Left ventricle myocardium superior (tissue), 1 donor: ENCODE measurements at regions not wholly inside any gene's neighbourhood (a gene's known extent, or its start where the extent isn't known, plus 50 kb on each side); places are given as distances from the start of the nearest gene placed in this dataset.

Experiments
- ATAC-seq: fragments of 200-7000 bp; cut with Tn5 transposase; one replicate; pipeline ENCODE4 v1.9.1; 2020; ENCODE audit warnings: mild to moderate bottlenecking, moderate library complexity
- DNase-seq: peaks from one replicate; pipeline ENCODE4 v3.0.0-alpha.2; 2020
- intact Hi-C: fragments of 100-400 bp; cut with micrococcal nuclease; formaldehyde crosslinking; loops from one replicate; pipeline ENCODE4 v1.11.0; 2022
- donor health status: DM: no; HTN: yes; CAD: no; lungs with severe emphysema.

DNA sequence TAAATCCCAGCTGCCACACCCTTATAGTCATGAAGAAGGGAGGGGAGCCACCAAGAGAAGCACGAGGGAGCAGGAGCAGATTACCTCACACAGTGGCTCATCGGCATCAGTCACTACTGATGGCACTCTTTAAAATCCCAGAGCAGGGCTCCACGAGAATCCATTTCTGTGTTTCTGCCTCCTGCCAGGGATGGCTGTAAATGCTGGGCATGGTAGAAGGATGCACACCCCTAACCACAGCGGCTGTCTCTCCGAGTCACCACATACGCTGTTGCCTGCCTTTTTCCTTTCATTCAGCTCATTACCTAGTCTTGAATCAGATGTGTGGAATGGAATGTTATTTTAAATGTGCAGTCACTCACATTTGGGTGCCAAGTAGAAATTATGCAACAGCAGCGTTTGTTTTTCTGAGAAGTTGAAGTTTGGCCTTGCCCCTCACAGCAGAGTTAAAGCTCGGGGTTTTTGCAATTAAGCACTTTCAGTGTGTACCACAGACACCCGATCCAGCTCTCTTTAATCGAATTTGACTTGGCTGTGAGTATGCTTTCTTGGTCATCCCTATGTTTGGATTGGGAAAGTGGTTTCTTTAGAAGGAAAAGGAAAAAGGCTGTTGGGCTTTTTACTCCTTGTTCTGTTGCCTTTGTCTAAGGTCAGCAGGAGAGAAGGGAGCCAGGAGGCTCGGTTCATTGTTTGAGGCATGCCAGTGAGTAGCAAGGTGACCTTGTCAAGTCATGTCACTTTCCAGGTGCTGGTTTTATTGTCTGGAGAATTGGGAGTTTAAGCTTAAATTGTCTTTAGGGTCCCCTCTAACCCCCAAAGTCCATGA lies 284.2 kb upstream of the TPM1 start:
- intact Hi-C loops = no loop called here
- DNase-seq (no peak), ATAC-seq (peak; percentile 80)

GRCh38 chr15:62758952-62759349 lies 283.6 kb upstream of the TPM1 start:
- intact Hi-C loops = no loop called here
- ATAC-seq (peak; percentile 10), DNase-seq (no peak)

DNA sequence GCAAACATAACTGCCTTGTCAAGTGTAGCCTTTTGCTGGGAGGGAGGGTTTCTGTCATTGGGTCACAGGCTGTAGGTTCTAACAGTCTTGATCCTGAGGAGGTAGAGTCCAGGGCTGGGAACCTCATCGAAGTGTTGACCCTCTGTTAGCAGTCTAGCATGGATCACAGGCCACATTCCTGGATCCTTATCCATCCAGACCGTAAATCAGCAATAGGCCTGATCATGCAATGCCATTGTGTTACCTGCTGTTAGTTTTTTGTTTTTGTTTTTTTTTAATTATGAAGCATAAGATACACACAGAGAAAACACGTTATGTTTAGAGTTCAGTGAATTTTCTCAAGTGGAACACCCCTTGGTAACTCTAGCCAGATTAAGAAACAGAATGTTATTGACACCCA lies 282.0 kb upstream of the TPM1 start:
- ATAC-seq (no peak), DNase-seq (no peak)
- intact Hi-C loops = no loop called here

GRCh38 chr15:62765916-62766315 lies 276.6 kb upstream of the TPM1 start:
- ATAC-seq (no peak), DNase-seq (no peak)
- intact Hi-C loops = no loop called here

DNA sequence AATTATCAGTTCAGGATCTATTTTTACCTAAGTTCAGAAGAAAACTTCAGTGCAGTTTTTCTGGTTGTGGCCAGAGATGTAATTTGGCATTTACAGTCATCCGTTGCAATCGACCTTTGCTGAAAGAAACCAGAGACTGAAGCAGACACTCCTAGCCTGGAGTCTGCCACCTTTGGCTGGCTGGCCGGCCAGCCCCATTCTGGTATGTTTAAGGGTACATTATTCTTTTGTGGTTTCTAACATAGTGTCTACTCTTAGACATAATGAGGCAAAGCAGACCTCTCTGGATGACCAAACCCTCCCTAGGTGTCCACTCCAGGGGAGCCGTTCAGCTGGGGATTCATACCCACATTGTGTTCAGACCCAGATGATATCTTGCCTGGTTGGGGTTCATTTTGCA lies 275.9 kb upstream of the TPM1 start:
- DNase-seq (no peak), ATAC-seq (peak; percentile 23)
- intact Hi-C loops = no loop called here

DNA sequence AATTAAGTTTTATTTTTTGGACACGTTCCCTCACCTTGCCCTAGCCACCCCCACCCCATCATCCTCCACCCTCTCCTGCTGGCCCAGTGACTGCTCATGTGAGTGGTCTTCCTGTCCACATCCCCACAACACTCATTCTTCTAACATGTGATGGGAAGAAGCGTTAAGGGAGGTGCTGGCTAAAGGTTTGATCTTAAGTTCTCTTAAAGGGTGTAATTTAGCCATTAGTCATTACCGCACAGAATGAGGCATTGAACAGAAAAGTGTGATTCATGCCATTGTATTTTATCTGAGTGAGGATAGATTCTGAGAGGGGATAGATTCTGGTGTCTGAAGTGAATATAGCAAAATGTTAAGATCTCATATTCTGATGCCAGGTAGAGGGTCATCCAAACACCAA lies 272.9 kb upstream of the TPM1 start:
- no peak for ATAC-seq
- no peak for DNase-seq
- intact Hi-C loops = no loop called here

DNA sequence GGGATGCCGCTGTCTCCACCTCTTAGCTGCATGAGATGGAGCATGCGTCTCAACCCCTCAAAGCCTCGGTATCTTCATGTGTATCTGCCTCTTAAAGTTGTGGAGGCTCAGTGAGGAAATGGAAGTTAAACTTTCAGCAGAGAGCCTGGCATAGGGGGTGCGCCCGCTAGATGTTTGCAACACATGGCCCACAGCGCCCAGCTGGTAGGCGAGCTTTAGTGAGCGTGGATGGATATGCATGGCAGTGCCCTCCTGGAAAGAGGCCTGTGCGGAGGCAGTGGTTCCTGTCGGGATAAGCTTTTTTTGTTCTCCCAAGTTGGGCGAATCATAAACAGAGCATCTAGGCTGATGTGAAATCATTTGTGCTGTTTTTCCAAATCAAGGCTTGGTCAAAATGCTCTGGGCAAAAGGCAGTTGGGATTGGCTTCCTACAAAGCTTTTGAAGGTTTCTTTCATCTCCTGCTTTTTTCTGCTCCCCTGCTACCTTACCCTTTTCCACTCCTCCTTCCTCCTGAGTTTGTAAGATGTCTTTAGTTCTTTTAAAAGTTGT lies 272.4 kb upstream of the TPM1 start:
- intact Hi-C loops = no loop called here
- DNase-seq (no peak), ATAC-seq (no peak)

DNA sequence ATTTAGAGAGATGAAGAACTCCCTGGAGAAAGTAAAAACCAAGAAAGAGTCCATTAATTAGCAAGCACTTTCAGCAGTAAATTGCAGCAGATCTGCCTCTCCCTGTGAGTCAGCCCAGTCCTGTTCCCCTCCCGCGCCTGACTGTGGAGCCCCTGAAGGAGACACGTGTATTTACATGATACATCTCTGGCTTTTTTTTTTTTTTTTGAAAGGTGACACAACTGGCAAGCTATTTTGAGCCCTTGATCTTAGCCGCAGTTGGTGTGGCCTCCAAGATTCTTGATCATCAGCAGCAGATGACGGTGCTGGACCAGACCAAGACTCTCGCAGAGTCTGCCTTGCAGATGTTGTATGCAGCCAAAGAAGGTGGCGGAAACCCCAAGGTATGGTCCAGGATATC lies 271.8 kb upstream of the TPM1 start:
- intact Hi-C loops = no loop called here
- ATAC-seq = peak; percentile 49
- DNase-seq = no peak

DNA sequence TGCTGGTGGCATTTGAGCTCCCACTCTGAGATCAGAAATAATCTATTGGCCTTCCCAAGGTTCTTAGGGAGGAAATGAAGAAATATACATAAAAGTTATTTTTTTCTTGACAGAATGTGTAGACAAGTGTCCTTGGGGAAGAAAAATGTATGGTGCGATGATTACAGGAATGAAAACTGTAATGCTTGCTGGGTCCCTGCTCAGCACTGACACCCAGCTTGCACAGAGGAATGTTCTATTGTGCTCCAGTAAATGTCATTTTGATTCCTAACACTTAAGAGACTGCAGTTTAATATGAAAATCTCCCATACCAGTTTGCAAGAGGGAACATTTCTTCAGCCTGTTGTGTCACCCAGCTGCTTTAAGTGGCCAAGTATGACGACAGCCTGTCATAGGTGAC lies 271.3 kb upstream of the TPM1 start:
- ATAC-seq (peak; percentile 5), DNase-seq (no peak)
- intact Hi-C loops = no loop called here

GRCh38 chr15:62773369-62774165 lies 269.0 kb upstream of the TPM1 start:
- no peak for DNase-seq
- no peak for ATAC-seq
- intact Hi-C loops = no loop called here

DNA sequence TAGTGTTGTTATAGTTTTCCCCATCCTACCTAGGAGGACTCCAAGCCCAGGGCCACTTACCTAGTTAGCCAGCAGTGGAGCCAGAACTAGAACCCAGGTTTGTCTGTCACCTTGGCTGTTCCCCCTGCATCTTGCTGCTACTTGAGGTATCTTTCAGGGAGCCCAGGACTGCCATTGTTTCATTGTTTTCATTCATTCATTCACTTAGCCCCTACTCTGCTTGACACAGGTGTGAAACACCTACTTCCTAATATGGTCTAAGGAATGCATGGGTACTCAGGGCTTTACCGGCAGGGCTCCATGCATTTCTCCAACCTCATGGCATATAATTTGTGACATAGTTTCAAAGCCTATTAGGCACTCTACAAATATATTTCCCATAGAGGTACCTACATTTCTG lies 266.6 kb upstream of the TPM1 start:
- DNase-seq (no peak), ATAC-seq (no peak)
- intact Hi-C loops = no loop called here

- no peak for ATAC-seq
- intact Hi-C loops = no loop called here
- DNase-seq = no peak
These were observed 264.9 kb upstream of the TPM1 start for GRCh38 chr15:62777671-62778070.

DNA sequence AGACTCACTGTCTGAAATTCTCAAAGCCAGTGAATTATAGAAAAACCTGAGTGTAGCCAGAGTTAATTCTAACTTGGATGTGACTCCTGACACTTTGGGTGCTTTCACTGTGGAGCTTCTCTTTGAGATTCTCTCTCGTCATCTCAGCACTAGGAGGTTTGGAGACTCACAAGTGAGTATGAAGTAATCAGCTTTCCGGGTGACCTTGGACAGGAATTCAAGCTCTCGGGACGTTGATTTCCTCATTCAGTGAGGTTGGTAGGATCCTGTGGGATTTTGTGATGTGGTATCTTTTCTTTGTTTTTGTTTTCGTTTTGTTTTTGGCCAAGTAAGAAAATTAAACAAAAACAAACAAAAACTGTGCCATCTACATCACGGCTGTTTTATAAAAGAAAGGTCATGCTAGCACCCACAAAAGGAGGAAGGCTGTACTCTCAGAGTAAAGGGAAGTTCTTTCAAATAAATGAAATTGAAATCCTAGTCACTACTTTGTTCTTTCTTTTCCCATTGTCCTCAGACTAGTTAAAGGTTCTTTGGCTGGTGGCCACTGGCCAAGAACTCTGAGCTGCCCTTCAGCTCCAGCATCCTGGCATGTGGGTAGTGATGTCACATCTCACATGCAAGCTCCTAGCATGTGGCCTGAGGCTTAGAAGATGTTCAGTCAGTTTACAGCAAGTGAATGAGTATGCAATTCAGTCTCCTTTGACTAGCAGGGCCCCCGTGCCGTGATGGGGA lies 263.3 kb upstream of the TPM1 start:
- DNase-seq = peak; percentile 56
- intact Hi-C loops = no loop called here
- peak; percentile 19 for ATAC-seq

DNA sequence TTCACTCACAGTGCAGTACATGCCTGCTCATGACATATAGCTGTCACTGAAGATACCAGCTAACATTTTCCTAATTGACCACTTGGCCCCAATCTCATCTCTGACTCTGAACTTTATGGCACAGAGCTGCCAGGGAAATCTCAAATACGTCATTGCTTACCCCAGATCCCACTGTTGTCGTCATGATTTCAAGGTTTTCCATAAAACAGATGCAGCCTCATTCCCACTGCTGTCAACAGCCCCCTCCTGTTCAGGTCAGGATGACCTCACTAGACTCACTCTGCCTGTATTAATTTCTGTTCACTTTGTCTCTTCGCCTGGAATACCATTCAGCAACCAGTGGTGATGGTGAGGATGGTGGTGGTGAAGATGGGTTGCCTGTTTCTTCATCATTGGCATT lies 262.6 kb upstream of the TPM1 start:
- DNase-seq (no peak), ATAC-seq (no peak)
- intact Hi-C loops = loop anchor here (10.0 kb wide), 1 partner anchor 315 kb away; no protein-coding TSS in a partner anchor

- intact Hi-C loops = loop anchor here (10.0 kb wide), 1 partner anchor 314 kb away; no protein-coding TSS in a partner anchor
- ATAC-seq = peak; percentile 3
- no peak for DNase-seq
These were observed 261.5 kb upstream of the TPM1 start for GRCh38 chr15:62781081-62781497.

GRCh38 chr15:62782071-62782841 lies 260.3 kb upstream of the TPM1 start:
- intact Hi-C loops = loop anchor here (10.0 kb wide), 1 partner anchor 313 kb away; no protein-coding TSS in a partner anchor

DNA sequence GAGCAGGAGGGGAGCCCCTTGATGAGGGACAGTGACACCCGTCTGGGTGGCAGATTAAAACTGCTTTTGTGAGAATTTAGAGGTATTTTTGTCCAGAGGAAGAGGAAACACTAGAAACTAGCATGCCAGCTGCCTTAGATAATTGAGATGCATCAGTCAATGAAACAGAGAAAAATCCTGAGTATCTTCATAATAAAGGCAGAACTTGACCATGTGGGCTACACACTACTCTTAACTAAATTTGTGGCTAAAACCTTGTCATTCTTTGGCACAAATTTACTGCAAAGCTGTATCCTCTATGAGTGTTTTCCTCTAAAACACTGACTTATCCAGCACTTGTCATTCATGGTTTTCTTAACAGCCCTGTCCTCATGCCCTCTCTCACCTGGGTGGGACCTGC lies 259.7 kb upstream of the TPM1 start:
- intact Hi-C loops = loop anchor here (10.0 kb wide), 1 partner anchor 312 kb away; no protein-coding TSS in a partner anchor
- ATAC-seq (no peak), DNase-seq (no peak)

More at GRCh38 chr15:62782071-62782841, 260.3 kb upstream of the TPM1 start:
- peak; percentile 75 for DNase-seq
- ATAC-seq = peak; percentile 90

DNA sequence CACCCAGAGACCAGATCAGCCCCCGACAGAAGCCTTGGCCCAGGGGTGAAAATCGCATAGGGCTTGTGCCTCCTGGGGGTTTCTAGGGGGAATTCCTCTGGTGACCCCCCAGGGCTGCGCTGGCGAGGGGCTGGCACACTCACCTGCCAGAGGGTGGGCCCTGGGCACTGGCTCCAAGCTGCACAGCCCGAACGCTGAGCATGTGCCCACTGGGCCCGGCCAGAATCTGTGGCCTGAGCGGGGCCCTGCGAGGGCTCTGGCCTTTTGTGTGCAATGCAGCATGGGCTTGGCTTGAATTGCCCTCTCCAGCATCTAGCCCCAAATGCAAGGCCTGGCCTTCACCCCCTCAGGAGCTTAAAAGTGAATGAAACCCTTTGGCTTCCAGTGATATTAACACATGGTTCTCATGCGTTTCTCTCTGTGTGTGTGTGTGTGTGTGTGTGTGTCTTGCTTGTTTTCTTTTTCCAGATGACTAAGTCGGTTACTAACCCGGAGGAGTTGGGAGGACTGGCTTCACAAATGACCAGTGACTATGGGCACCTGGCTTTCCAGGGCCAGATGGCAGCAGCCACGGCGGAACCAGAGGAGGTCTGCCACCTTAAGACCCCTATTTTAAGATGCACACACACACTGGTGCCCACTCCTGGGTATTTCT lies 259.1 kb upstream of the TPM1 start:
- no peak for ATAC-seq
- no peak for DNase-seq
- intact Hi-C loops = loop anchor here (10.0 kb wide), 1 partner anchor 311 kb away; no protein-coding TSS in a partner anchor
